ENCODE measurements at regions not wholly inside any gene's neighbourhood (a gene's known extent, or its start where the extent isn't known, plus 50 kb on each side); places are given as distances from the start of the nearest gene placed in this dataset.

DNA sequence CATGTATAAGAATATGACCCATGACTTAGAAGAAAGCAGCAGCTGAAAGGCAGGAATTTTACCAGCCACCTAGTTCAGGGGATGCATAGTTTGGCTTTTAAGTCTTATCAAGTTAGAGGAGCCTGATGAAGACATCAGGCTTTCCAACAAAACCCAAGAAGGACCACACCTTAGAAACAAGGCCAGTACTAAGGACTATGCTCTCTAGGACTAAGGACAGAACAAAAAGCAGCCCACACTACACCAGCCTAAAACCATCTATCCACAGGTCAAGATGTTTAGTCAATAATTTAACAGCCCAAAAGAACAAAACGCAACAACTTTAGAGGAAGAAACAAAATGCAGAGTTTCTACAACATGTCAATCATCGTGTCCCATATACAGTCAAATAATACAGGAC is 408.9 kb upstream of the RGMB start:
- POLR2A ChIA-PET, result no interaction called here
- Histone ChIP-seq H3K9me3 (ENCODE audit: control extremely low read depth in 1 of 3, control insufficient read depth in 2 of 3, insufficient read depth in 1 of 3, low read length in 2 of 3) (peaks cover 0 to 10% (median 0%) of the 10 kb centered on the region in 3 donors), H3K4me3 (ENCODE audit: control extremely low read depth in 1 of 5, extremely low read depth in 1 of 5, insufficient read depth in 1 of 5, low read depth in 2 of 5, low read length in 4 of 5) (no peak overlapping the region), H3K36me3 (replicated peaks in 1 of 2; ENCODE audit: control extremely low read depth in 1 of 2, control insufficient read depth in 1 of 2, extremely low read depth in 1 of 2, insufficient read depth in 2 of 2, low read length in 1 of 2) (no peaks in the 10 kb centered on the region), H2AFZ (ENCODE audit: insufficient read depth, low read depth, low read length, poor library complexity, severe bottlenecking) (no peak overlapping the region), H3K9ac (ENCODE audit: low read length) (no peak overlapping the region), H3K4me1 (ENCODE audit: control insufficient read depth in 2 of 2, insufficient read depth in 2 of 2, low read length in 2 of 2) (no peaks in the 10 kb centered on the region), H4K20me1 (ENCODE audit: control insufficient read depth, insufficient read depth, low read length, poor library complexity, severe bottlenecking) (no peaks in the 10 kb centered on the region), H3K27ac (ENCODE audit: low read length in 2 of 2) (no peak overlapping the region), H3K4me2 (replicated peaks; ENCODE audit: low read depth, low read length, poor library complexity, severe bottlenecking) (no peak overlapping the region), H3K27me3 (replicated peaks in 1 of 4; ENCODE audit: control extremely low read depth in 1 of 4, control insufficient read depth in 3 of 4, insufficient read depth in 4 of 4, low read length in 3 of 4) (no peaks in the 10 kb centered on the region), H3K79me2 (ENCODE audit: control insufficient read depth, insufficient read depth, low read length) (no peaks in the 10 kb centered on the region)
- CTCF ChIA-PET, result no interaction called here
- ATAC-seq (ENCODE audit: low read depth) (no peak), DNase-seq (no peak)
- H3K27me3 Mint-ChIP-seq, result no peaks in the 10 kb centered on the region
- no peak overlapping the region for H3K27ac Mint-ChIP-seq
- TF ChIP-seq, protein P1, sequence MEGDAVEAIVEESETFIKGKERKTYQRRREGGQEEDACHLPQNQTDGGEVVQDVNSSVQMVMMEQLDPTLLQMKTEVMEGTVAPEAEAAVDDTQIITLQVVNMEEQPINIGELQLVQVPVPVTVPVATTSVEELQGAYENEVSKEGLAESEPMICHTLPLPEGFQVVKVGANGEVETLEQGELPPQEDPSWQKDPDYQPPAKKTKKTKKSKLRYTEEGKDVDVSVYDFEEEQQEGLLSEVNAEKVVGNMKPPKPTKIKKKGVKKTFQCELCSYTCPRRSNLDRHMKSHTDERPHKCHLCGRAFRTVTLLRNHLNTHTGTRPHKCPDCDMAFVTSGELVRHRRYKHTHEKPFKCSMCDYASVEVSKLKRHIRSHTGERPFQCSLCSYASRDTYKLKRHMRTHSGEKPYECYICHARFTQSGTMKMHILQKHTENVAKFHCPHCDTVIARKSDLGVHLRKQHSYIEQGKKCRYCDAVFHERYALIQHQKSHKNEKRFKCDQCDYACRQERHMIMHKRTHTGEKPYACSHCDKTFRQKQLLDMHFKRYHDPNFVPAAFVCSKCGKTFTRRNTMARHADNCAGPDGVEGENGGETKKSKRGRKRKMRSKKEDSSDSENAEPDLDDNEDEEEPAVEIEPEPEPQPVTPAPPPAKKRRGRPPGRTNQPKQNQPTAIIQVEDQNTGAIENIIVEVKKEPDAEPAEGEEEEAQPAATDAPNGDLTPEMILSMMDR (IDR thresholded peaks at IDR 0.05), result no peak
- no peak for TF ChIP-seq EZH2 (IDR thresholded peaks at IDR 0.05; ENCODE audit: borderline replicate concordance, insufficient read depth, low read depth, low read length, poor library complexity, severe bottlenecking)
- intact Hi-C loops (cut with micrococcal nuclease), result no loop called here
- WGBS (ENCODE audit: insufficient coverage), result 62% methylated on average over 2 of the region's 2 CpGs
- peaks cover 4% of the 10 kb centered on the region for H3K9me3 Mint-ChIP-seq (ENCODE audit: insufficient read depth)
- H3K4me3 Mint-ChIP-seq, result no peak overlapping the region
- no peaks in the 10 kb centered on the region for H3K4me1 Mint-ChIP-seq

DNA sequence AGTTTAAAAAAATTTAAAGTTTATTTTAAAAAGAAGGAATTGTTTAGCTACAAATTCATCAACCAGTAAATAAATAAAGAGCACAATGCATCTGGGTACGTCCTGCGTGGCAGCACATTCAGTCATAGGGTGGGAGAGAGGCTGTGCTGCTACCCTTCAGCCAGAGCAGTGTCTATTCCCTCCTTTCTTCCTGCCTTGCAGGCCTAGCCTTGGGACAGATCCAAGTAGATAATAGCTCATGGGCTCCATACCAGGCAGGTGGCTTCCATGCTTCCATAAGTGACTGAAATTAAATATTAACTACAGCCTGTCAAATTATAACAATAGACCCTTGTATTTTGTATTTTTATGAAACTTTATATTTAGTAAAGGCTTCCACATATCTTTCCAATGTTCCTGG is 408.3 kb upstream of the RGMB start:
- Mint-ChIP-seq H3K4me1 (no peaks in the 10 kb centered on the region), H3K27ac (no peak overlapping the region), H3K4me3 (no peak overlapping the region), H3K27me3 (no peaks in the 10 kb centered on the region), H3K9me3 (ENCODE audit: insufficient read depth) (peaks cover 3% of the 10 kb centered on the region)
- WGBS (ENCODE audit: insufficient coverage), result 86% methylated on average over 2 of the region's 2 CpGs
- no peaks in the 10 kb centered on the region for H3K36me3 ChIP-seq (replicated peaks in 1 of 2; ENCODE audit: control extremely low read depth in 1 of 2, control insufficient read depth in 1 of 2, extremely low read depth in 1 of 2, insufficient read depth in 2 of 2, low read length in 1 of 2)
- H3K4me3 ChIP-seq (ENCODE audit: control extremely low read depth in 1 of 5, extremely low read depth in 1 of 5, insufficient read depth in 1 of 5, low read depth in 2 of 5, low read length in 4 of 5), result no peak overlapping the region
- no peak overlapping the region for H3K9ac ChIP-seq (ENCODE audit: low read length)
- no peaks in the 10 kb centered on the region for H4K20me1 ChIP-seq (ENCODE audit: control insufficient read depth, insufficient read depth, low read length, poor library complexity, severe bottlenecking)
- DNase-seq, result no peak
- H3K27me3 ChIP-seq (replicated peaks in 1 of 4; ENCODE audit: control extremely low read depth in 1 of 4, control insufficient read depth in 3 of 4, insufficient read depth in 4 of 4, low read length in 3 of 4), result no peaks in the 10 kb centered on the region
- H3K27ac ChIP-seq (ENCODE audit: low read length in 2 of 2), result no peak overlapping the region
- POLR2A ChIA-PET, result no interaction called here
- intact Hi-C loops (cut with micrococcal nuclease), result no loop called here
- no peak for ATAC-seq (ENCODE audit: low read depth)
- no peak for TF ChIP-seq EZH2 (IDR thresholded peaks at IDR 0.05; ENCODE audit: borderline replicate concordance, insufficient read depth, low read depth, low read length, poor library complexity, severe bottlenecking)
- TF ChIP-seq, protein P1 (IDR thresholded peaks at IDR 0.05), result no peak
- H3K79me2 ChIP-seq (ENCODE audit: control insufficient read depth, insufficient read depth, low read length), result no peaks in the 10 kb centered on the region
- CTCF ChIA-PET, result no interaction called here
- H3K9me3 ChIP-seq (ENCODE audit: control extremely low read depth in 1 of 3, control insufficient read depth in 2 of 3, insufficient read depth in 1 of 3, low read length in 2 of 3), result peaks cover 0 to 8% (median 0%) of the 10 kb centered on the region in 3 donors
- H3K4me1 ChIP-seq (ENCODE audit: control insufficient read depth in 2 of 2, insufficient read depth in 2 of 2, low read length in 2 of 2), result no peaks in the 10 kb centered on the region
- no peak overlapping the region for H2AFZ ChIP-seq (ENCODE audit: insufficient read depth, low read depth, low read length, poor library complexity, severe bottlenecking)
- H3K4me2 ChIP-seq (replicated peaks; ENCODE audit: low read depth, low read length, poor library complexity, severe bottlenecking), result no peak overlapping the region
